Smooth muscle cell (in vitro differentiated cells): ENCODE measurements at regions not wholly inside any gene's neighbourhood (a gene's known extent, or its start where the extent isn't known, plus 50 kb on each side); places are given as distances from the start of the nearest gene placed in this dataset.

Experiments
- DNase-seq: peaks from one replicate; lab custom pipeline; 2025; ENCODE audit not compliant: unreplicated experiment; lab: John Stamatoyannopoulos, UW
- H2AFZ ChIP-seq: fragments of 200-600 bp; sonication (generic); 2 replicates; pipeline ENCODE4 v1.6.0; 2016; ENCODE audit warnings: antibody characterized with exemption, low read depth, mild to moderate bottlenecking
- H3F3A ChIP-seq: fragments of 200-600 bp; sonication (generic); 2 replicates; pipeline ENCODE4 v1.6.0; 2017; ENCODE audit warnings: antibody characterized with exemption, low read depth
- H3K27ac ChIP-seq: fragments of 200-600 bp; sonication (generic); 2 replicates; pipeline ENCODE4 v1.5.1; 2016; ENCODE audit warnings: low read depth, mild to moderate bottlenecking
- H3K27me3 ChIP-seq: fragments of 200-600 bp; sonication (generic); 2 replicates; pipeline ENCODE4 v1.6.1; 2016; ENCODE audit warnings: low read depth, mild to moderate bottlenecking
- H3K36me3 ChIP-seq: fragments of 200-600 bp; sonication (generic); 2 replicates; pipeline ENCODE4 v1.5.1; 2016; ENCODE audit warnings: low read depth
- H3K4me1 ChIP-seq: fragments of 200-600 bp; sonication (generic); 2 replicates; pipeline ENCODE4 v1.5.1; 2016; ENCODE audit warnings: low read depth
- H3K4me2 ChIP-seq: fragments of 200-600 bp; sonication (generic); 2 replicates; pipeline ENCODE4 v1.6.0; 2016; ENCODE audit warnings: mild to moderate bottlenecking
- H3K4me3 ChIP-seq: fragments of 200-600 bp; sonication (generic); 2 replicates; pipeline ENCODE4 v1.5.1; 2016; ENCODE audit warnings: mild to moderate bottlenecking
- H3K79me2 ChIP-seq: fragments of 200-600 bp; sonication (generic); 2 replicates; pipeline ENCODE4 v1.6.0; 2016; ENCODE audit warnings: low read depth, mild to moderate bottlenecking
- H3K9ac ChIP-seq: fragments of 200-600 bp; sonication (generic); 2 replicates; pipeline ENCODE4 v1.6.0; 2016; ENCODE audit warnings: low read depth
- H3K9me3 ChIP-seq: fragments of 200-600 bp; sonication (generic); replicated peaks from 2 replicates; pipeline ENCODE4 v1.5.1; 2016; ENCODE audit warnings: low read depth
- H4K20me1 ChIP-seq: fragments of 200-600 bp; sonication (generic); 2 replicates; pipeline ENCODE4 v1.6.0; 2016; ENCODE audit warnings: low read depth
- WGBS: methylation state at CpG from one replicate; pipeline ENCODE4 v1.1.7; 2016; ENCODE audit warnings: low lambda C conversion rate; 5-methylcytosine and 5-hydroxymethylcytosine counted together
- TF ChIP-seq, protein P1 (sequence below): fragments of 200-600 bp; sonication (generic); IDR thresholded peaks from 2 replicates; pipeline ENCODE4 v1.5.1; 2017; ENCODE audit warnings: borderline replicate concordance, mild to moderate bottlenecking, antibody characterized with exemption; ENCODE audit not compliant: insufficient read depth, poor library complexity, severe bottlenecking

GRCh38 chr22:35489239-35489638 lies 51.4 kb upstream of the RASD2 start:
- H3K4me3 ChIP-seq: no peak overlapping the region
- no peak overlapping the region for H3K4me2 ChIP-seq
- no peak overlapping the region for H2AFZ ChIP-seq
- peaks cover 2% of the 10 kb centered on the region for H3K27me3 ChIP-seq
- no peaks in the 10 kb centered on the region for H3K79me2 ChIP-seq
- WGBS: 74% methylated on average over 6 of the region's 6 CpGs
- no peak overlapping the region for H3K27ac ChIP-seq
- H3K36me3 ChIP-seq: no peaks in the 10 kb centered on the region
- DNase-seq: no peak
- no peaks in the 10 kb centered on the region for H3F3A ChIP-seq
- H3K4me1 ChIP-seq: no peaks in the 10 kb centered on the region
- H3K9me3 ChIP-seq: no peaks in the 10 kb centered on the region
- TF ChIP-seq, protein P1, sequence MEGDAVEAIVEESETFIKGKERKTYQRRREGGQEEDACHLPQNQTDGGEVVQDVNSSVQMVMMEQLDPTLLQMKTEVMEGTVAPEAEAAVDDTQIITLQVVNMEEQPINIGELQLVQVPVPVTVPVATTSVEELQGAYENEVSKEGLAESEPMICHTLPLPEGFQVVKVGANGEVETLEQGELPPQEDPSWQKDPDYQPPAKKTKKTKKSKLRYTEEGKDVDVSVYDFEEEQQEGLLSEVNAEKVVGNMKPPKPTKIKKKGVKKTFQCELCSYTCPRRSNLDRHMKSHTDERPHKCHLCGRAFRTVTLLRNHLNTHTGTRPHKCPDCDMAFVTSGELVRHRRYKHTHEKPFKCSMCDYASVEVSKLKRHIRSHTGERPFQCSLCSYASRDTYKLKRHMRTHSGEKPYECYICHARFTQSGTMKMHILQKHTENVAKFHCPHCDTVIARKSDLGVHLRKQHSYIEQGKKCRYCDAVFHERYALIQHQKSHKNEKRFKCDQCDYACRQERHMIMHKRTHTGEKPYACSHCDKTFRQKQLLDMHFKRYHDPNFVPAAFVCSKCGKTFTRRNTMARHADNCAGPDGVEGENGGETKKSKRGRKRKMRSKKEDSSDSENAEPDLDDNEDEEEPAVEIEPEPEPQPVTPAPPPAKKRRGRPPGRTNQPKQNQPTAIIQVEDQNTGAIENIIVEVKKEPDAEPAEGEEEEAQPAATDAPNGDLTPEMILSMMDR: no peak
- no peaks in the 10 kb centered on the region for H4K20me1 ChIP-seq
- H3K9ac ChIP-seq: no peak overlapping the region
